ENCODE measurements at regions not wholly inside any gene's neighbourhood (a gene's known extent, or its start where the extent isn't known, plus 50 kb on each side); places are given as distances from the start of the nearest gene placed in this dataset.
A peak's percentile ranks its signal among the peaks of the same experiment; 100 is the strongest.

GRCh38 chr4:23245203-23245832, 552.6 kb downstream of the GBA3 start:
- DNase-seq (ENCODE audit: low spot score) = no peak

DNA sequence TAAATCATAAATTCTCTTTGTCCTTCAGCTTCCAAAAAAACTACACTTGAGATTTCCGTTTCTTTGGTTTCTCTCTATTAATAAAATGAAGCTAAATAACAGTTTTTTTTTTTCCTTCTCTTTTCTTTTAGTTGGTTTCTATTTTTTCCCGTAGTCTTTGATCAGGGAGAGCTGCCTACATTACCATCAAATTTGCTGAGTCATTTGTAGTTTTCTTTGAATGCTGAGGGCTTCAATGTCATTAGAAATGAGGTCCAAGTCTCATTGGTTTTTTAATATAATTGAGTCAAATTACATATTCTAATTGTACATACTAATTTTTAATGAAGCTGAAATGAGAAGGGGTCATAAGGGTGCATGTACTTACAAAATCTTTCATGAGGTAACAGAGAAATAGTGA, 550.2 kb downstream of the GBA3 start:
- DNase-seq (ENCODE audit: low spot score) = no peak

DNA sequence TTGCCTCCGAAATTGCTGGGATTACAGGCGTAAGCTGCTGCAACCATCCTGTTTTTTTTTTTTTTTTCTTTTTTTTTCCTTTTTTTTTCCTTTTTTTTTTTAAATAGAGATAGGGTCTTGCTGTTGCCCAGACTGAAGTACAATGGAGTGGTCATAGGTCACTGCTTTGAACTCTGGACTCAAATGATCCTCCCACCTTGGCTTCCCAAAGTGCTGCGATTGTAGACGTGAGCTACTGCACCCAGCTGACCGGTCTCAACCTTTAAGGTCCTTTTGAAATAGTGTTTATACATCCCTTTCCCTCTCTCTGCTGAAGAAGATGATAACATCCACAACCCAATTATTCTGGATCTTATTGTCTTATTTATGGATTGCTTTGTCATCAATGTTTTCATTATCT, 548.7 kb downstream of the GBA3 start:
- no peak for DNase-seq (ENCODE audit: low spot score)

GRCh38 chr4:23238848-23239247, 546.1 kb downstream of the GBA3 start:
- DNase-seq (ENCODE audit: low spot score) = no peak

- DNase-seq (ENCODE audit: low spot score) = no peak
These were observed 545.0 kb downstream of the GBA3 start for GRCh38 chr4:23237771-23238170.

DNA sequence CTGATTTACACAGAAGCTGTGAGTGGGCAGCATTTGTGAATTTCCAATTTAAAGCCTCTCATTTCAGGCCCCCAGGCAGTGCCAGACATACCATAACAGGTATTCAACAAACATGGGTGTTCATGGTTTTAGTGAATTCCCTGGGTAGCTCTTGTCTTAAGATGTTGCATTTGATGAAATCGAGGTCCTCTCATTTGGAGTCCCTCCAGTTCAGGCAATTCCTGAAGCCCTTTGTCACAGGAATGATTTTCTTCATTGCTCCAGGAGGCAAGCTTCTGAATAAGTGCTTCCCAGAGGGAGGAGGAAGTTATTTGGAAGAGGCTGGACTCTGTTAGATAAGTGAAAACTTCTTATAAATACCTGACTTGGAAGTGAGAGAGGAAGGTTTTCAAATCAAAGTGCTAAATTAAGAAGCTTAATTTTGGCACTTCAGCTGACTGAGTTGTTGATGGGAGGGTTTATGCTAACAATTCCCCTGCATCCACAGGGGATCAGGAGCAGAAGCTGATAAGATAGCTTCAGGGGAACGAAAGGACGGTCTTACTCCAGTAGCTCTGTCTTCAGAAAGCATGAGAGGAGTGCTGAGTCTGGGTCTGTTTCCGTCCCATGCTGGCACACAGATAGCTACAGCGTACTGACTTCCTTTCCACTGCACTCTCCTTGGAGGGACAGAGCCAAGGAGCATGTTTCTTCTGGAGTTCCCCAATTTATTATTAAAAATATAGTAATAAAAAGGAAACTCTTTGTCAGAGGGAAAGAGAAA, 543.1 kb downstream of the GBA3 start:
- no peak for DNase-seq (ENCODE audit: low spot score)

- DNase-seq (ENCODE audit: low spot score) = peak; percentile 30
These were observed 542.0 kb downstream of the GBA3 start for GRCh38 chr4:23234716-23235115.

DNA sequence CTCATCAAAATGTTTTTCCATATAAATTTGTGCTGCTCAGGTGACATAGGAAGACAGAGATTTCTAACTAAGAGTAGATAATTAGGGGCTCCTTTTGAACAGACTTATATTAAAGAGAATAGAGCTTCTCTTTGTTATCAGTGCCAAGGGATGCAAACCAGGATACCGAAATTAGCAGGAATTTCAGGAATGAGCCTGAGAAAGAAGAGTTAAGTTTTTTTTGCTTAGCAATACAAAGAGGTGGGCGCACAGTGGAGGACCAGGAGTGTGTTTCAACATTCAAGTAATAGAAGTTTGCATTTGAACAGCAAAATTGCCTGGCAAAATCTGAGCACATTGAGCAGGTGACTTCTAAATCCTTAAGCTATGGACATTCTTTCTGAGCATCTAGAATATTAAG, 541.3 kb downstream of the GBA3 start:
- no peak for DNase-seq (ENCODE audit: low spot score)

DNA sequence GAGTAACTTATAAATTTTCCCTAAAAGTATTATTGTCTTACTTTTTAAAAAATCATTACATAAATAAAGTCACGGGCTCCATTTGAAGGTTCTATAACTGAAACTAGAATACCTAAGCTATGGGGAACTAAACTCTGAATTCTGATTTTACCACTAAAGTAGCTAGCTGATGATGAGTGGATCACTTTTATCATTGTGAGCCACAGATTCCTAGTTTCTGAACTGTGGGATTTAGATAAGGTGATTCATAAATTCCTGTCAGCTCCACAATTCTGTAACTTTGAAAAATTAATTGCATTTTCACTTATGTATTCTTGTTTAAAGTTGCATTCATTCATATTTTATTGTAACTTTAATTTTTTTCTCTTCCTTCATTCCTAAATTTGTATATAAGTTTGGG, 540.9 kb downstream of the GBA3 start:
- no peak for DNase-seq (ENCODE audit: low spot score)

- DNase-seq (ENCODE audit: low spot score) = peak; percentile 7
These were observed 540.2 kb downstream of the GBA3 start for GRCh38 chr4:23232987-23233386.

DNA sequence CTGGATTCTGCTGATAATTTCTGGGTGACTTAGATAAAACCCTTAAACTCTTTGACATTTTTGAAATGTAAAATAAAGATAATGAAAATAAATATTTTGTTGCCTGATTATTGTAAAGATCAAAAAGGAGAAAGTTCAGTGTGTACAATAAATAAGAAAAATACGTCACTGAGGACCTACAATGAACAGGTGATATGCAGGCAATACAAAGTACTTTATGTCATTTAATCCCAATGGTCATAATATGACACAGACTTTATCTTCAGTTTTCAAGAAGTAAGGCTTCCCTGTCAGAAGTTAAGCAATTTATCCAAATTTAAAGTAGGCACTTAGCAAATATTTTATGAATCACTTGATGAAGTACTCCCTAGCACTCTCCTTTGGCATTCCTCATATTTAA, 532.8 kb downstream of the GBA3 start:
- no peak for DNase-seq (ENCODE audit: low spot score)

DNA sequence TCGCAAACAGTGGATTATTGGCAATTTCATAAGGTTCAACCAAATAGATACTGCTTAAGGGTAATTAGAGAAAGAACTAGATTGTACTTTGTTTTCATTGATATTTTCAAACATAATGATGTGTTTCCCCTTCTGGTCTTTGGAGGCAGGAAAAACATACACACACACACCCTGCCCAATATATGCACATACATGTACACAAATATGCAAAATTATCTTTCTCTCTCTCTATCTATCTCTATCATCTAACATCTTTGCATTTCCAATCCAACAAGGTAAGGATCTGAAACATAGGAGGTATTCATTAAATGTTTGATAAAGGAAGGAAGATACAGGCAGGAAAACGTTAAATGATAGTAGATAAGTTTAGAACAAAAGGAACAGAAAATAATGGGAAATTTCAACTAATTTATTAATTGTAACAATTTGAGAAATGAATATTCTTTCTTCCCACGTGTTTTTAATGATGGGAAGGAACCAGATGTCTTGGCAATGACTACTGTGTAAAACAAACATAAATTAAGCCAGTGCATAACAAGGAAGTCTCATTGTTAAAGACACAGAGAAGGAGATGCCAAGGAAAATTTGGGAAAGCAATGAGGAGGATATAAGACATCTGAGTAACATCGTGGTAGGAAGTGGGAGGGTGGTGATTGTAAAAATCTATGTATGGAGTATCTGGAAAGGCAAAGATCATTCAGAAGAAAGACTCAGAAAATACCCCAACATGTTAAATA, 532.1 kb downstream of the GBA3 start:
- DNase-seq (ENCODE audit: low spot score) = no peak

GRCh38 chr4:23220911-23221310, 528.2 kb downstream of the GBA3 start:
- DNase-seq (ENCODE audit: low spot score) = no peak

- no peak for DNase-seq (ENCODE audit: low spot score)
These were observed 527.2 kb downstream of the GBA3 start for GRCh38 chr4:23219779-23220408.

GRCh38 chr4:23213198-23213597, 520.5 kb downstream of the GBA3 start:
- DNase-seq (ENCODE audit: low spot score) = no peak

DNA sequence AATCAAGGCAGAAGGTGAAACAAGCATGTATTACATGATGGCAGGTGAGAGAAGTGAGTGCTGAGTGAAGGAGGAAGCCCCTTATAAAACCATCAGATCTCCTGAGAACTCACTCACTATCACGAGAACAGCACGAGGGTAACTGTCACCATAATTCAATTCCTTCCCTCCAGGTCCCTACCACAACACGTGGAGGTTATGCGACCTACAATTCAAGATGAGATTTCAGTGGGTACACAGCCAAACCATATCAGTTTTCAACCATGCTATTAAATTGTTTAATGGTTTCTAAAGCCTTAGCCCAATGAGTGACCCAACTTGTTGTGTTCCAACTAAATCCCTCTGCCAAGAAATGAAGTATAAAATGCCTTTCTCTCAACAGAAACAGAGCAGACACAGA, 519.8 kb downstream of the GBA3 start:
- no peak for DNase-seq (ENCODE audit: low spot score)

- DNase-seq (ENCODE audit: low spot score) = no peak
These were observed 514.3 kb downstream of the GBA3 start for GRCh38 chr4:23207059-23207458.

DNA sequence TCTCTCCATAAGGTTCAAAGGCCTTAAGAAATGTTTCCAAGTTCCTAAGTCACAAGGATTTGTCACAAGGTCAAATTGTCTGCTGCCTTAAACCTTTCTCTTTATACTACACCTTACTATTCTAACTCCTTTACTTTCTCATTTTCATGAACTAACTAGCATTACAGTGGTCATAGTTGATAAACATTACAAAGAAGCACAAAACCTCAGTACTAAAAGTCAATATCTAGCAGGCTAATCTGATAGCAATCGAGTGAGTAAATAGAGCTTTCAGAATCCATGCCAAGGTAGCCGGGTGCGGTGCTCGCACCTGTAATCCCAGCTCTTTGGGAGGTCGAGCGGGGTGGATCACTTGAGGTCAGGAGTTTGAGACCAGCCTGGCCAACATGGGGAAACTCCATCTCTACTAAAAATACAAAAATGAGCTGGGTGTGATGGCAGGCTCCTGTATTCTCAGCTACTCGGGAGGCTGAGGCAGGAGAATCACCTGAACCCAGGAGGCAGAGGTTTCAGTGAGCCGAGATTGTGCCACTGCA, 510.0 kb downstream of the GBA3 start:
- DNase-seq (ENCODE audit: low spot score) = no peak

DNA sequence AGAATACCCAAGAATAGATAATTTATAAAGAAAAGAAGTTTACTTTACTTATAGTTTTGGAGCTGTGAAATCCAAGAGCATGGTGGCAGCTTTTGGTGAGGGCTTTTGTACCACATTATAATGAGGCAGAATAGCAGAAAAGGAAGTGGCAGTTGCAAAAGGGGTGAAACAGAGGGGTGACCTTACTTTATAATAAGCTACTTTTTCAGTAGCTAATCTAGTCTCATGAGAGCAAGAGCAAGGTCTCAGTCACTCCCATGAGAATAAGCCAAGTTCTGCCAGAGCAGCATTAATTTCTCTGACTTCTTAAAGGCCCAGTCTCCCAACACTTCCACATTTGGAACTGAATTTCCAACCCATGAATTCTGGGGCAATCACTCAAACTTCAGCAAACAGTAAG, 502.0 kb downstream of the GBA3 start:
- no peak for DNase-seq (ENCODE audit: low spot score)

DNA sequence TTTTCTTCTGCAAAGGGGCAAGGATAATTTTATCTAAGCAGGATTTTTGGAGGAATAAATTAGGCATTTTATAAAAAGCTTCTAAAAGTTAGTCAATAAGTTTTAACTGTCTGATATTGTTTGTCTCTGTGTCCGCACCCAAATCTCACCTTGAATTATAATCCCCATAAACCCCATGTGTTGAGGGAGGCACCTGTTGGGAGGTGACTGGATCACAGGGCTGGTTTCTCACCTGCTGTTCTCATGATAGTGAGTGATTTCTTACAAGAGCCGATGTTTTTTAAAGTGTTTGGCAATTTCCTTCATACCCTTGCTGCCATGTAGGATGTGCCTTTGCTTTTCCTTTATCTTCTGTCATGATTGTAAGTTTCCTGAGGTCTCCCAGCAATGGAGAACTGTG, 481.4 kb downstream of the GBA3 start:
- DNase-seq (ENCODE audit: low spot score) = no peak

- DNase-seq (ENCODE audit: low spot score) = no peak
These were observed 479.2 kb downstream of the GBA3 start for GRCh38 chr4:23171976-23172375.

DNA sequence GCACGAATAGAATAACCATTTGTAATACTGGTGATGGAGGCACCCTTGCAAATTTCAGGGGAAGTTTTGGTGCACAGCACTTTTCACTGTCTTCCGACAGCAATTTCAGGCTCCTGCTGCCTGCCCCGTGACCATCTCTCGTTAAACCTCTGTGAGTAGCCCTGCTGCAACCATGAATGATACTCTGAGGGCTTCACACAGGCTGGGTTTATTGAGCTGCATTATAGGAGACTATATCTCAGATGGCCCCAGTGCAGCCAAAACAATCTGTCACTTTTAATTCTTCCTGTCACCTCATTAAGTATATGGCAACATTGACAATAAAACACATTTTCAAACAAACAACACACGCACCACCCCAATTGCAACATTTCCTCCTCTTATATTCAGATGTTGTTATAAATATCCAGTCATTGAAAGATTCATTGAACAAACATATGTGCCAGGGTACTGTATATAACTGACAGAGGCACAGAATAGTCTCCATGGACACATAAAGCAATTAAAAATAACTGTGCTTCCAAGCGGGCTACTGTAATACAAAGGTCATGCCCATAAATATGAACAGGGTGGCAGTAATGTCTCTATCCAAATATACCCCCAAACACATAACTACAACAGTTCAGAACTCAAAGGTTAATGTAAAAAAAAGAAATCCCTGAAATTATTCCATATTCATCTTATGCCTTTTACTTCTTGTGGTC, 477.0 kb downstream of the GBA3 start:
- no peak for DNase-seq (ENCODE audit: low spot score)
